NCI-H2107 treated with DMSO at 0.1 percent for 48 hours (cell line): ENCODE measurements at regions not wholly inside any gene's neighbourhood (a gene's known extent, or its start where the extent isn't known, plus 50 kb on each side); places are given as distances from the start of the nearest gene placed in this dataset.

Experiments
- DNase-seq: peaks from one replicate; lab custom pipeline; 2025; ENCODE audit not compliant: unreplicated experiment; lab: John Stamatoyannopoulos, UW

GRCh38 chr7:46024263-46024916 is 103.3 kb upstream of the IGFBP3 start:
- DNase-seq = no peak

GRCh38 chr7:46022397-46022796 is 101.3 kb upstream of the IGFBP3 start:
- DNase-seq = no peak

GRCh38 chr7:46015107-46015868 is 94.2 kb upstream of the IGFBP3 start:
- DNase-seq = no peak

GRCh38 chr7:46011501-46011900 is 90.4 kb upstream of the IGFBP3 start:
- DNase-seq = no peak

- DNase-seq = no peak
These were observed 90.0 kb upstream of the IGFBP3 start for GRCh38 chr7:46011059-46011458.

- no peak for DNase-seq
These were observed 88.1 kb upstream of the IGFBP3 start for GRCh38 chr7:46009211-46009610.

- DNase-seq = no peak
These were observed 87.0 kb upstream of the IGFBP3 start for GRCh38 chr7:46007990-46008643.

- DNase-seq = no peak
These were observed 86.1 kb upstream of the IGFBP3 start for GRCh38 chr7:46007194-46007593.

GRCh38 chr7:46006723-46007122 is 85.7 kb upstream of the IGFBP3 start:
- no peak for DNase-seq

GRCh38 chr7:46006212-46006611 is 85.1 kb upstream of the IGFBP3 start:
- DNase-seq = no peak

- no peak for DNase-seq
These were observed 83.9 kb upstream of the IGFBP3 start for GRCh38 chr7:46004965-46005364.

GRCh38 chr7:46003896-46004875 is 83.1 kb upstream of the IGFBP3 start:
- no peak for DNase-seq

GRCh38 chr7:46003161-46003560 is 82.1 kb upstream of the IGFBP3 start:
- DNase-seq = no peak

- DNase-seq = no peak
These were observed 79.4 kb upstream of the IGFBP3 start for GRCh38 chr7:46000513-46000912.

GRCh38 chr7:45999541-45999940 is 78.5 kb upstream of the IGFBP3 start:
- no peak for DNase-seq

GRCh38 chr7:45998506-45998905 is 77.4 kb upstream of the IGFBP3 start:
- no peak for DNase-seq

- DNase-seq = no peak
These were observed 72.5 kb upstream of the IGFBP3 start for GRCh38 chr7:45993621-45994020.

GRCh38 chr7:45992826-45993225 is 71.8 kb upstream of the IGFBP3 start:
- DNase-seq = no peak

- DNase-seq = no peak
These were observed 69.2 kb upstream of the IGFBP3 start for GRCh38 chr7:45990276-45990675.

- no peak for DNase-seq
These were observed 67.5 kb upstream of the IGFBP3 start for GRCh38 chr7:45988405-45989057.
